ENCODE measurements at regions not wholly inside any gene's neighbourhood (a gene's known extent, or its start where the extent isn't known, plus 50 kb on each side); places are given as distances from the start of the nearest gene placed in this dataset.
A peak's percentile ranks its signal among the peaks of the same experiment; 100 is the strongest.

DNA sequence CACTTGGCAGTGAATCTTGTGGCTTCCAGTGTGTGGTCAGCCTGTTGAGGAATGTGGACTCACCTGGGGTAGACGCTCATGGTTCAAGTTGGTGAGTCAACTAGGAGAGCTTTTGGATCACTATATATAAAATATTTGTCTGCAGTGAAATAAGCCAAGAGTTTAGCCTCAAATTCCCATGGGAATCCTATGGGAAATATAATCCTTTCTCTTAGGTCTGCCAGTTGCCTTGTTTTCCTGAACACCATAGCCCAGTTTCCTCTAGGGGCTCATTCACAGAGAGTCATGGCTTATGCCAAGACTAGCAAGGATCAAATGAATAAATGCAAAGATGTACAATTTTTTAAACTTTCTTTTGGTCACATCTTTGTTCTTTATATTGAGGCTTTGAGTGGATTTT is 100.1 kb upstream of the NPHP3 start:
- no peak for DNase-seq (ENCODE audit: low spot score)

DNA sequence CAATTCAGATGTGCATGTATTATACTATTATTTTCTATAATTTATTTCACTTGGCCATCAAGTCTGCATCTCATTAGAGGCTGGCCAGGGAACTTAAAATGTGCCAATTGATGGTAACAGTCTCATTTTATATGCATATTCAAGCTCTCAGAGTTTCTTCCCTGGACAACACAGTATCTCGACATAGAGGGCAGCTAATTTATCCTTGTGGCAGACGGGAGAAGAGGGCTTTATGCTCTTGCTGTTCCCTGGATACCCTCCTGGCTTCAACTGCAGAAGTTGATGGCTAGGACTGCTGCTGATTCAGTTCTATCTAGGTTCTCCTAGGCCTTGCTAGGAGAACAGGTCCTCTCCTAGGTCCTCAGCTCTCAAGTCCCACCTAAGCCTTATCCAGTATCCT is 99.1 kb upstream of the NPHP3 start:
- DNase-seq (ENCODE audit: low spot score): no peak

DNA sequence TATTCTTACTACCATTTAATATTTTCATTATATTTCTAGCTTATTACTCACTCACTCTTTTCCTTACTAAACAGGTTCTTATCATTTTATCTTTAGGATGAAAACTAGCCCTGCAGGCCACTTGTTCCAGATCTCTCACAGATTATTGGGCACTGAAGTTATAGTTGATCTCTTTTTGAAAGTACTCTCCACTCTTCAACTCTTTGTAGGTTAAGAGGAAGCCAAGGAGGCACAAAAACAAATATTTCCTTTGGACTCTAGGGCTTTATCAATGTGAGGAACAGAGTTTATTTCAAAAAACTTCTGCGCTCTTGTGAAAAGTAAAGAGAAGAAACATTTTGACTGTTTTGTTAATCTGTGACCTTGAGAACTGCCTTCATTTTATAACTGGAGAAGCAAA is 96.0 kb upstream of the NPHP3 start:
- DNase-seq (ENCODE audit: low spot score): no peak

DNA sequence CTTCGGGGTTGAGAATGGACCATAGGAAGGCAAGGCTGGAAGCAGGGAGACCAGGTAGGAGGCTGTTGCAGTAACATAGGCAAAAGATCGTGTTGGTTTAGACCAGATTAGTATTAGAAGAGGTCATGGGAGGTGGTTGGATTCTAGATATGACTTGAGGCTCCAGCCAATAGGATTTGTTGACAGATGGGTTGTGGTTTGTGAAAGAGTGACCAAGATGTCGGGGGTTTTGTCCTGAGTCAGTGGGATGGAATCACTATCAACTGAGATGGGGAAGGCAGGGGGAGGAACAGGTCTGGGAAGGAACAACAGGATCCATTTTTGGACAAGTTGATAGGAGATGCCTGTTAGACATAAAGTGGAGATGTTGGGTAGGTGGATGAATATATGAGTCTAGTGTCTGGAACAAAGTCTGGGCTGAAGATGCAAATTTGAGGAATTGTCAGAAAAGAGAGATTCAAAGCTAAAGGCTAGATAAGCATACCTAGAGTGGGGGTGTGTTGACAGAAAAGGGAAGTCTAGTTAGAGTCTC is 95.5 kb upstream of the NPHP3 start:
- DNase-seq (ENCODE audit: low spot score): no peak

DNA sequence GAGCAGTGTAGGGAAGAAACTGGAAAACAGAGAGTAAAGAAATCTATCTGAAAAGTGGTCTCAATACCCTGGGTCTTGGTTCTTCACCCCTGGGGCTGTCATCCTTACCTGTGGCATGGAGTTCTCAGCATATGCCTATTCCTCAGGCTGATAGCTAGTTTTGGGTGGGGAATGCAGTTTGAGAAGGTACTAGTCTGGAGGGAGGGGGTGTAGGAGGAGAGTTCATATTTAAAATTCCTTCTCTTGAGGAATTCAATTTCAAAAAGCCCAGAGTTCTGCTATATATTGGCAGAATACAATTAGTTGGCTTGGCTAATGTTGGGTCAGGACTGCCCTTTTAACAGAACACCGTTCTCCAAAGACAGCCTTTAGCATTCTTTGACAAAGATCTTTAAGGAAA is 82.9 kb upstream of the NPHP3 start:
- DNase-seq (ENCODE audit: low spot score): no peak

DNA sequence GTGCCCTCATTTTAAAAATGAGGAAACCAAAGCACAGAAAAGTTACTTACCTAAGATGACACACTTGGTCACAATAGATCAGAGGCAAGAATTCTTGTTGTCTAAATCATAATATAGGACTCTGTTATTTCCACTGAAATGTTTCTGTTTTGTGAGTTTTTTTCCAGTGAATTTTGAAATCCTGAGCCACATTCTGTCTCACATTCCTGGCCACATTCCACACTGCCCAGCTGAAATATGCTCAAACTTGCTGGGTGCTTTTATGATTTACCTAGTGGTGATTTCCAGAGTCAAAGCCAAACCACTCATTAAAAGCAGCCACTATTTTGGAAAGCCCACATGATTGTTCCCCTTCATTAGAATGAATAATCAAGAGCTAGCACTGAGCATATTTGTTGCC is 82.3 kb upstream of the NPHP3 start:
- no peak for DNase-seq (ENCODE audit: low spot score)

DNA sequence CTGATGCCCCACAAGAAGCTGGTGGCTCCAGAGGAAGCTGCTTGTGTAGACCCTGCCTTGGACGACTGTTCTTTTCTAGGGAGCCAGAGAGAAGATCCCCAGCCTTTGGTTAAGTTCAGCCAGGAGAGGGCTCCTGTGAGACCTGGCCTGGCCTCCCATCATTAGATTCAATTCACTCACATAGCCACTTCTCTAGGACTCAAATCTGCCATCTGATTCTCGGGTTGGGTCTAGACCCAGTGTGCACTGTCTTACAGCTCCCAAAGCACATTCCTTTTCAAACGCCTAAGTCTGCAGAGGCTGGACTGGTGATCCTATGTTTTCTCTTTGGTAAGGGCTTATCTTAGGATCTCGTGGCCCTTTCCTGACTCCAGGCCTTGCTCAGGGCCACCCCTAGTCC is 81.7 kb upstream of the NPHP3 start:
- DNase-seq (ENCODE audit: low spot score): no peak

DNA sequence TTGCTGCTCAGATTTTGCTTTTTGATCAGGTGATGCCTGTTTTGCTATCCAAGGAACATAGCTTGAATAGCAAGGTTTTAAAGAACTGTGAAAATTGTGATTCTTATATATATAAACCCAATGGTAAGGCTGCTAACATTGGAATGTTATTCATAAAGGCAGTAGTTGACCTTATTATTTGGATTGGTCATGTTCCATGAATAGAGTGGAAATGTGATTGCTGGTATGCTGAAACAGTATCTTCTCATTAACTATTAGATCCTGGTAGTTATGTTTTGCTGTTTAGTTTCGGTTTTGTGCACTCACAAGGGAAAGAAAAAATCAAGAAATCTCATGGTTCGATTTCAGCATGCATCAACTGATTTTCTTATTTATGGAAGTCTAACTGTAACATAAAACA is 78.7 kb upstream of the NPHP3 start:
- DNase-seq (ENCODE audit: low spot score): no peak

DNA sequence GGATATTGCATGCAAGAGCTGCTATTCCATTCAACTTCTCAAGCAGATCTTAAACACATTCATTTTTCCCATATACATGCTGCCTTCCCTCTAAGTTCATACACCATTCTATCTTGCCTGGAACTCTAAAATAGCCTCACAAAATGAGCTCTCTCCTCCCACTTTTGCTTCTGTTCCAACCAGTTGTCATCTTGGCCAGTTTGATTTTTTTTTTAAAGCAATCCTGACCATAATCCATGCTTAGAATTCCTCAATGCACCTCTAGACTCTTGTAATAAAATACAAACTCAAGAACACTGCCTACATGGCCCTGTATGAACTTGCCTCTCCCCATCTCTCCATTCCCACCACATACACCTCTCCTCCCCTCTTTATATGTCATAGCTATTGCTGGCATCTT is 68.6 kb upstream of the NPHP3 start:
- no peak for DNase-seq (ENCODE audit: low spot score)

DNA sequence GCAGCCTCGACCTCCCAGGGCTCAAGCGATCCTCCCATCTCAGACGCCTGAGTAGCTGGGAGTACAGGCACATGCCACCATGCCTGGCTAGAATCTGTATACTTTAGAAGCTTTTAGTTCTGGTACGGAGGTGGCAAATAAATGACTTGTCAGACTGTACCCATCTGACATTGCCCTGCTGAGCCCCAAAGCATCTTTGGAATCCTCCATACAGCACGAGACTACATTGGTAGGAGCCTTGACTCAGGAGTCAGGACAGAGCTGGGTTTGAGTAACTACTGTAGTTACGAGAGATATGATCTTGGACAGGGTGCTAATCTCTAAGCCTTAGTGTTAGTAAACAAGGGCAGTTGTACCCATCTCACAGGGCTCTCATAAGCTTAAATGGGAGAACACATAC is 67.8 kb upstream of the NPHP3 start:
- no peak for DNase-seq (ENCODE audit: low spot score)

DNA sequence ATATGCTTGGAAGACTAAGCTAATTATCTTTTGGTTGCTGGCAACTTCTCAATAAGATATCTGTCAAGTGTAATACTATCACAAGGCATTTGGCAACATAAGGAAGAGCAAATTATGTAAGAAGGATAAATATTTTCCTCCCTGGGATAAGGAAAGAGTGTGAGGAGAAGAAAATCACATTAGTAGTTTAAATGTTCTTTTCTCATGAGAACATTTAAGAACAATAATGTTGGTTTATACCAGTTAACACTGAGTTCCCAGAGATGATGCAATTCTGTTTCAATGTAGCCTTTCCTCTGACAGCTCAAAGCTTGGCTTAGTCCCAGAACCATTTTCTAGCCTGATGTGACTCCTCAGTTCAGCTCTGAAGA is 66.1 kb upstream of the NPHP3 start:
- DNase-seq (ENCODE audit: low spot score): peak; percentile 29

DNA sequence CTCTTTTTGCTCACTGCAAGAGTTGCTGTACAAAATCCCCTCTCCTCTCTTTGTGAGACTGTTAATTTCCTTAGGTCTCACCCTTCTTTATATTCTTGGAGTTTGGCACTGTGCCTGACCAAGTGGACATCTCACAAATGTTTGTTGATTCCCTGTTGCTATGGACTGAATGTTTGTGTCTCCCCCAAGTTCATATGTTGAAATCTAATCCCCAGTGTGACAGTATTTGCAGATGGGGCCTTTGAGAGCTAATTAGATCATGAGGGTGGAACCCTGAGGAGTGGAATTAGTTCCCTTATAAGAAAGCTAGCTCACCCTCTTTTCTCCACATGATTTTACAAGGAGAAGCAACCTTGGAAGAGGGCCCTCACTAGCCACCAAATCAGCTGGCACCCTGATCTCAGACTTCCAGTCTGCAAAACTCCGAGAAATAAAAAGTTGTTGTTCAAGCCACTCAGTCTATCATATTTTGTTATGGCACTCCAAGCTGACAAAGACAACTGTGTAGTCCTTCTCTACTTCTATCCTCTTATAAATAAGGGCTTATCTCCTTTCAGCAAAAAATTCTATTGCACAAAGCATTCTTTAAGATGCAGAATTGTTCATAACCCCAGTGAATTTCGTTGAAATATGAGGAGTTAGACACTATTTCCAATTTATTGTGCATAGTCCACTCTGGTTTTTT is 65.5 kb upstream of the NPHP3 start:
- DNase-seq (ENCODE audit: low spot score): no peak

DNA sequence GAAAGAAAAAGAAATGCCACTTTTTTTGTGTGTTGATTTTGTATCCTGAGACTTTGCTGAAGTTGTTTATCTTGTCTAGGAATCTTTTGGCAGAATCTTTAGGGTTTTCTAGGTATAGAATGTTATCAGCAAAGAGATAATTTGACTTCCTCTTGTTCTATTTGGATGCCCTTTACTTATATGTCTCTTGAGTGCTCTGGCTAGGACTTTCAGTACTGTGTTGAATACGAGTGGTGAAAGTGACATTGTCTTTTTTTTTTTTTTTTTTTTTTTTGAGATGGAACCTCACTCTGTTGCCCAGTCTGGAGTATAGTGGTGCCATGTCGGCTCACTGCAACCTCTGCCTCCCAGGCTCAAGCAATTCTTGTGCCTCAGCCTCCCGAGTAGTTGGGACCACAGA is 64.7 kb upstream of the NPHP3 start:
- DNase-seq (ENCODE audit: low spot score): no peak

DNA sequence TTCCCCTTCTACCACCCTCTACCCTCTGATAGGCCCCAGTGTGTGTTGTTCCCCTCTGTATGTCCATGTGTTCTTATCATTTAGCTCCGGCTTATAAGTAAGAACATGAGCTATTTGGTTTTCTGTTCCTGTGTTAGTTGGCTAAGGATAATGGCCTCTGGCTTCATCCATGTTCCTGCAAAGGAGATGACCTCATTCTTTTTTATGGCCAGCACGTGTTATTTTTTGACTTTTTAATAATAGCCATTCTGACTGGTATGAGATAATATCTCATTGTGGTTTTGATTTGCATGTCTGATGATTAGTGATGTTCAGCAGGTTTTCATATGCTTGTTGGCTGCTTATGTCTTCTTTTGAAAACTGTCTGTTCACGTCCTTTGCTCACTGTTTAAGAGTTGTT is 63.1 kb upstream of the NPHP3 start:
- no peak for DNase-seq (ENCODE audit: low spot score)

DNA sequence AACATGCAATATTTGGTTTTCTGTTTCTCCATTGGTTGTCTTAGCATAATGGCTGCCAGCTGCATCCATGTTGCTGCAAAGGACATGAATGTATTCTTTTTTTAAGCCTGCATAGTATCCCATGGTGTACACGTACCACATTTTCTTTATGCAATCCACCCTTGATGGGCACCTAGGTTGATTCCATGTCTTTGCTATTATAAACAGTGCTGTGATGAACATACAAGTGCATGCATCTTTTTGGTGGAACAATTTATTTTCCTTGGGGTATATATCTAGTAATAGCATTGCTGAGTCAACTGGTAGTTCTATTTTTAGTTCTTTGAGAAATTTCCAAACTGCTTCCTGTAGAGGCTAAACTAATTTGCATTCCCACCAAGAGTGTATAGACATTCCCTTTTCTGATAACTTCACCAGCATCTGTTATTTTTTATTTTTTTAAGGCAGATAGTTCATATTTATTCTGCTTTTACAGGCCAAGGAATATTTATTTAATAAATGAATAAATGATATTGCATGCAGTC is 62.4 kb upstream of the NPHP3 start:
- no peak for DNase-seq (ENCODE audit: low spot score)

DNA sequence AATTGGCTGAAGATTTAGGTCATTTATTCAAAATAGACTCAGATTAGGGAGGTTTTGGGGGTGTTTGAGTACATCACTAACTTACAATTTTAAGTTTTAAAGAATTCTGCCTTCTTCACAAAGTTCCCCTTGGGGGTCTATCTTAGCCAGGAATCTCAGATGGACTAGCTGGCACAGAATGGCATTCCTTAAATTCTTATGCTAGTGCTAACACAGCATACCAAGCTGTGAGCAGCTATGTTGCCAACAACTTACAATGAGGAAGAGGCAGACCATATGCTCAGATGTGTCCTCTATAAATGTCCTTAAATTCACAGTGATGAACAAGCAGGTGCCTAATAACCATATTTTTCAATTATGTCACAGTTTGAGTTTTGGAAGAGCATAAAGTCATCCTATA is 60.9 kb upstream of the NPHP3 start:
- no peak for DNase-seq (ENCODE audit: low spot score)

DNA sequence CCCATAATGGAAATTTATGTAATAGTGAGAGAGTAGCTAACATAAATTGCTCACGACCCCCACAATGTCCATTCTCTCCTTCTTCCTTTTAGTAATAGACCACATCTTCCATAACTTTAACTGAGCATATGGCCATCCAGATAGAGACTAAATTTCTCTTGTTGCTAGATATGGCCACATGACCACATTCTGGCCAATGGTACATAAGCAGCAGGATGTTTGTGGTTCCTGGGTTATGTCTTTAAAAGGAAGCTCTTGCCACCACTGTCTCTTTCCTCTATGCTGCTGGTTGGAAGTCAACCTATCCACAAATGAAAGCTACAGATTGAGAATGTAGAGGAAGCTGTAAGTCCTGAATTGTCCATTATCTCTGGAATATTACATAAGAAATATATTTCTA is 59.7 kb upstream of the NPHP3 start:
- DNase-seq (ENCODE audit: low spot score): no peak

DNA sequence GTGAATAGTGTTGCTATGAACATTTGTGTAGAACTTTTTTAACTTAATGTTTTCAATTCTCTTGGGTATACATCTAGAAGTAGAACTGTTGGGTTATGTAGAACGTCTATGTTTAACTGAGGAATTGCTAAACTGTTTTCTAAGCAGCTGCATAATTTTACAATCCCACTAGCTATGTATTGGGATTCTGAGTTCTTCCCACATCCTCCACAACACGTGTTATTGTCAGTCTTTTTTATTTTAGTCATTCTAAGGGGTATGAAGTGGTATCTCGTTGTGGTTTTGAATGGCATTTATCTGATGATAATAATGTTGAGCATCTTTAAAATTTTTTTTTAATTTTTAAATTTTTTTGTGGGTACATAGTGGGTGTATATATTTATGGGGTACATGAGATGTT is 55.0 kb upstream of the NPHP3 start:
- no peak for DNase-seq (ENCODE audit: low spot score)

DNA sequence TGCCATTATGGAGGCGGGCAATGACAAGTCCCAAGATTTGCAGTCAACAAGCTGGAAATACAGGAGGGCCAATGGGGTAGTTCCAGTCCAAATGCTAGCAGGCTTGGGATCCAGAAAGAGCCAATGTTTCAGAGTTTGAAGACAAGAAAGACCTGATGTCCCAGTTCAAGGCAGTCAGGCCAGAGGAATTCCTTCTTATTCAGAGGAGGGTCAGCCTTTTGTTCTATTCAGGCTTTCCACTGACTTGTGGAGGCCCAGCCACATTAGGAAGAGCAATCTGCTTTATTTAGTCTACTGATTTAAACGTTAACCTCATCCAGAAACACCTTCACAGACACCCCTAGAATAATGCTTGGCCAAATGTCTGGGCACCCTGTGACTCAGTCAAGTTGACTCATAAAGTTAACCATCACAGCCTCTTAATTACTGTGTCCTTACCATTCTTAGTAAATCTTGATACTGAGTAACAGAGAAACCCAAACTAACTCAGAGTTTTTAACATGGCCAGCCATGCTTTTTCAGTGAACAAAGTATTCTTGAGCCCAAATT is 50.9 kb upstream of the NPHP3 start:
- no peak for DNase-seq (ENCODE audit: low spot score)

DNA sequence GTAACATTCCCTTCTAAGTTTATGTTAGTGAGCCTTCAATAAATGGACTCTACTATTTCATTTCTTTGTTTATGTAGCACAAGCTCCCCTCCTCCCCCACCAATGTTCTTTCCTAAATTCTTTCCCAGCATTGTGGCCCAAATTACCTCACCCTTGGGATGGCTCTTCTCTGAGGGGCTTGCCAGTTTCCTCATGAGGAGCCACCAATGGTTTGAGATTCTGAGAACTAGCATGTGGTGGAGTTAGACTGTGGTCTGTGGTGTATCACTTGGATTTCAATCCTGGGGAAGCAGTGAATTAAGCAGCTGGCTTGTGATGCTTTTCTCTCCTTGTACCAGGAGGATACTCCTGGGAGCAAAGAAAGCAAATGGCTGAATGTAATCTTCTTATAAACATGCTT is 50.0 kb upstream of the NPHP3 start:
- DNase-seq (ENCODE audit: low spot score): no peak

All from LoVo (cell line).